NB4 (cell line): ENCODE measurements at regions not wholly inside any gene's neighbourhood (a gene's known extent, or its start where the extent isn't known, plus 50 kb on each side); places are given as distances from the start of the nearest gene placed in this dataset.

Source experiments
- DNase-seq: peaks from one replicate; pipeline ENCODE4 v3.0.0; 2010; ENCODE audit warnings: low read depth
- H3K4me3 ChIP-seq: one replicate; pipeline ENCODE4 v1.5.1; 2011; ENCODE audit warnings: mild to moderate bottlenecking, low read depth, low read length, moderate library complexity
- MYC ChIP-seq: IDR thresholded peaks from 2 replicates; pipeline ENCODE4 v1.6.1; 2011; ENCODE audit warnings: low read depth, low read length
- POLR2A ChIP-seq: IDR thresholded peaks from 2 replicates; pipeline ENCODE4 v1.6.1; 2011; ENCODE audit warnings: mild to moderate bottlenecking; ENCODE audit not compliant: insufficient read length; ENCODE audit errors: extremely low read depth
- TF ChIP-seq, protein P1 (sequence below): IDR thresholded peaks from one replicate; pipeline ENCODE4 v1.5.1; 2012; ENCODE audit warnings: low read depth, low read length
- TF ChIP-seq, protein P2 (sequence below): IDR thresholded peaks from 2 replicates; pipeline ENCODE4 v1.6.1; 2011; ENCODE audit warnings: low read depth, low read length

DNA sequence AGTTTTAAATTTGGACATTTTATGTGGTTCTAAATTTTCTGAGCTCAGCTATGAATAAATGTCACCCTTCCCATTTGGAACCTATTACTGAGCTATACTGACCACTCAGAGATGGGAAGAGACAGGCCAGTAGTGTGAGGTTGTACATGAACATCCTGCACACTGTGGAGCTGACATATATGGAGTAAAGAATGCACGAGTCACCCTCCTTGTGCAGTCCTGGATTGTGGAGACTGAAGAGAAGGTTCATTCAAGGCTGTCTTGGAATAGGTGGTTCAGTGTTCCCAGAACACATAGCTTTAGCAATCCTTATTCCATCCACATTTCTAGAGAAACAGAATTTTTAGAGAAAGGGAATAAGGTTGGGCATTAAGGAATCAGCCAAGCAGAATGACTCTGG is 50.3 kb upstream of the OGFRL1 start:
- no peak overlapping the region for H3K4me3 ChIP-seq
- TF ChIP-seq MYC (no peak), POLR2A (no peak)
- TF ChIP-seq, protein P1, sequence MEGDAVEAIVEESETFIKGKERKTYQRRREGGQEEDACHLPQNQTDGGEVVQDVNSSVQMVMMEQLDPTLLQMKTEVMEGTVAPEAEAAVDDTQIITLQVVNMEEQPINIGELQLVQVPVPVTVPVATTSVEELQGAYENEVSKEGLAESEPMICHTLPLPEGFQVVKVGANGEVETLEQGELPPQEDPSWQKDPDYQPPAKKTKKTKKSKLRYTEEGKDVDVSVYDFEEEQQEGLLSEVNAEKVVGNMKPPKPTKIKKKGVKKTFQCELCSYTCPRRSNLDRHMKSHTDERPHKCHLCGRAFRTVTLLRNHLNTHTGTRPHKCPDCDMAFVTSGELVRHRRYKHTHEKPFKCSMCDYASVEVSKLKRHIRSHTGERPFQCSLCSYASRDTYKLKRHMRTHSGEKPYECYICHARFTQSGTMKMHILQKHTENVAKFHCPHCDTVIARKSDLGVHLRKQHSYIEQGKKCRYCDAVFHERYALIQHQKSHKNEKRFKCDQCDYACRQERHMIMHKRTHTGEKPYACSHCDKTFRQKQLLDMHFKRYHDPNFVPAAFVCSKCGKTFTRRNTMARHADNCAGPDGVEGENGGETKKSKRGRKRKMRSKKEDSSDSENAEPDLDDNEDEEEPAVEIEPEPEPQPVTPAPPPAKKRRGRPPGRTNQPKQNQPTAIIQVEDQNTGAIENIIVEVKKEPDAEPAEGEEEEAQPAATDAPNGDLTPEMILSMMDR, result no peak
- TF ChIP-seq, protein P2, sequence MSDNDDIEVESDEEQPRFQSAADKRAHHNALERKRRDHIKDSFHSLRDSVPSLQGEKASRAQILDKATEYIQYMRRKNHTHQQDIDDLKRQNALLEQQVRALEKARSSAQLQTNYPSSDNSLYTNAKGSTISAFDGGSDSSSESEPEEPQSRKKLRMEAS, result no peak
- no peak for DNase-seq
